Tibial artery (tissue), 4 donors: ENCODE measurements at regions not wholly inside any gene's neighbourhood (a gene's known extent, or its start where the extent isn't known, plus 50 kb on each side); places are given as distances from the start of the nearest gene placed in this dataset.

Source experiments
- DNase-seq, 2 donors: peaks; one replicate each; pipeline ENCODE4 v3.0.0-alpha.2; 2019
- H3K27ac ChIP-seq, 2 donors: fragments of 200-600 bp; sonication (generic) in 1 of 2; 1 replicate in 1 of 2; 2 replicates in 1 of 2; pipeline ENCODE4 v1.5.1; 2018 to 2019; ENCODE audit warnings: mild to moderate bottlenecking in 1 of 2
- H3K27me3 ChIP-seq, 2 donors: fragments of 200-600 bp; sonication (generic) in 1 of 2; one replicate each; pipeline versions ENCODE4 v1.5.1 to v1.6.0; 2016 to 2019
- H3K36me3 ChIP-seq, 3 donors: fragments of 200-600 bp; sonication (generic) in 2 of 3; one replicate each; pipeline ENCODE4 v1.5.1; 2016 to 2019; ENCODE audit warnings: mild to moderate bottlenecking in 2 of 3
- H3K4me1 ChIP-seq, 4 donors: fragments of 200-600 bp; sonication (generic) in 2 of 4; 1 replicate in 3 of 4; 2 replicates in 1 of 4; pipeline ENCODE4 v1.5.1; 2016 to 2019
- H3K4me3 ChIP-seq, 2 donors: fragments of 200-600 bp; sonication (generic) in 1 of 2; 1 replicate in 1 of 2; 2 replicates in 1 of 2; pipeline ENCODE4 v1.5.1; 2018 to 2019; ENCODE audit warnings: mild to moderate bottlenecking in 2 of 2
- H3K9me3 ChIP-seq, 3 donors: fragments of 200-600 bp; sonication (generic) in 1 of 3; one replicate each; pipeline ENCODE4 v1.5.1; 2016 to 2019
- CTCF ChIP-seq, 2 experiments: fragments of 200-600 bp in 1 of 2; fragments of 450-650 bp in 1 of 2; IDR thresholded peaks; one replicate each; pipeline ENCODE4 v1.5.1; 2017 to 2019; ENCODE audit warnings: antibody characterized with exemption in 2 of 2, mild to moderate bottlenecking in 1 of 2, moderate library complexity in 1 of 2
- intact Hi-C: fragments of 100-400 bp; cut with DNase I; formaldehyde crosslinking; loops from one replicate; pipeline ENCODE4 v1.15.0; 2023; ENCODE audit warnings: low total_unique reads

- Histone ChIP-seq H3K9me3 (no peaks in the 10 kb centered on the region), H3K36me3 (no peaks in the 10 kb centered on the region), H3K27ac (no peak overlapping the region), H3K27me3 (no peaks in the 10 kb centered on the region), H3K4me3 (no peak overlapping the region), H3K4me1 (no peaks in the 10 kb centered on the region)
- no peak for DNase-seq
- intact Hi-C loops: no loop called here
- no peak for TF ChIP-seq CTCF (IDR thresholded peaks at IDR 0.05)
Observed at GRCh38 chr6:14863902-14864850, 381.7 kb upstream of the JARID2 start.

- no peak overlapping the region for H3K4me3 ChIP-seq
- intact Hi-C loops: no loop called here
- TF ChIP-seq CTCF (IDR thresholded peaks at IDR 0.05): no peak
- H3K36me3 ChIP-seq: no peaks in the 10 kb centered on the region
- DNase-seq: no peak
- no peaks in the 10 kb centered on the region for H3K27me3 ChIP-seq
- H3K9me3 ChIP-seq: no peaks in the 10 kb centered on the region
- H3K4me1 ChIP-seq: no peaks in the 10 kb centered on the region
- no peak overlapping the region for H3K27ac ChIP-seq
Observed at GRCh38 chr6:14865531-14866100, 380.3 kb upstream of the JARID2 start.

GRCh38 chr6:14867802-14868201 is 378.1 kb upstream of the JARID2 start:
- no peak for TF ChIP-seq CTCF (IDR thresholded peaks at IDR 0.05)
- no peaks in the 10 kb centered on the region for H3K4me1 ChIP-seq
- no peaks in the 10 kb centered on the region for H3K9me3 ChIP-seq
- H3K27me3 ChIP-seq: no peaks in the 10 kb centered on the region
- no peaks in the 10 kb centered on the region for H3K36me3 ChIP-seq
- H3K27ac ChIP-seq: no peak overlapping the region
- H3K4me3 ChIP-seq: no peak overlapping the region
- intact Hi-C loops: no loop called here
- DNase-seq: no peak

GRCh38 chr6:14871221-14871620 is 374.6 kb upstream of the JARID2 start:
- TF ChIP-seq CTCF (IDR thresholded peaks at IDR 0.05): no peak
- Histone ChIP-seq H3K27me3 (no peaks in the 10 kb centered on the region), H3K36me3 (no peaks in the 10 kb centered on the region), H3K4me3 (no peak overlapping the region), H3K27ac (no peak overlapping the region), H3K9me3 (no peaks in the 10 kb centered on the region), H3K4me1 (no peaks in the 10 kb centered on the region)
- intact Hi-C loops: no loop called here
- DNase-seq: no peak

GRCh38 chr6:14873101-14873500 is 372.8 kb upstream of the JARID2 start:
- H3K27ac ChIP-seq: no peak overlapping the region
- intact Hi-C loops: no loop called here
- no peaks in the 10 kb centered on the region for H3K27me3 ChIP-seq
- H3K36me3 ChIP-seq: no peaks in the 10 kb centered on the region
- H3K9me3 ChIP-seq: no peaks in the 10 kb centered on the region
- H3K4me1 ChIP-seq: peaks cover 0 to 8% (median 0%) of the 10 kb centered on the region in 4 donors
- H3K4me3 ChIP-seq: no peak overlapping the region
- DNase-seq: no peak
- no peak for TF ChIP-seq CTCF (IDR thresholded peaks at IDR 0.05)
